Sigmoid colon (tissue), 6 donors: ENCODE measurements at regions not wholly inside any gene's neighbourhood (a gene's known extent, or its start where the extent isn't known, plus 50 kb on each side); places are given as distances from the start of the nearest gene placed in this dataset.

Experiments used
- DNase-seq: peaks from one replicate; pipeline ENCODE4 v3.0.0-alpha.2; 2019
- H3K27ac ChIP-seq, 4 donors: fragments of 200-600 bp; sonication (generic); one replicate each; pipeline ENCODE4 v1.5.1; 2016 to 2019; ENCODE audit warnings: mild to moderate bottlenecking in 1 of 4
- H3K27me3 ChIP-seq, 3 donors: fragments of 200-600 bp; sonication (generic); one replicate each; pipeline ENCODE4 v1.5.1; 2019; ENCODE audit warnings: mild to moderate bottlenecking in 1 of 3
- H3K36me3 ChIP-seq, 4 donors: fragments of 200-600 bp; sonication (generic); one replicate each; pipeline ENCODE4 v1.5.1; 2016 to 2019
- H3K4me1 ChIP-seq, 4 donors: fragments of 200-600 bp; sonication (generic); one replicate each; pipeline ENCODE4 v1.5.1; 2017 to 2019
- H3K4me3 ChIP-seq, 4 donors: fragments of 200-600 bp; sonication (generic); one replicate each; pipeline ENCODE4 v1.5.1; 2017 to 2019; ENCODE audit warnings: mild to moderate bottlenecking in 2 of 4, moderate library complexity in 1 of 4
- H3K9me3 ChIP-seq, 4 donors: fragments of 200-600 bp in 3 of 4; sonication (generic) in 3 of 4; one replicate each; pipeline versions ENCODE4 v1.5.1 to v1.6.1; 2013 to 2019
- CTCF ChIP-seq, 4 experiments: fragments of 450-650 bp in 3 of 4; fragments of 200-600 bp in 1 of 4; IDR thresholded peaks; one replicate each; pipeline ENCODE4 v1.5.1; 2016 to 2019; ENCODE audit warnings: antibody characterized with exemption in 4 of 4, mild to moderate bottlenecking in 3 of 4, moderate library complexity in 2 of 4
- EP300 ChIP-seq, 4 donors: sonication (generic); formaldehyde crosslinking; IDR thresholded peaks; one replicate each; pipeline ENCODE4 v1.6.1; 2017; ENCODE audit warnings: antibody characterized with exemption in 4 of 4
- POLR2A ChIP-seq, 2 donors: fragments of 450-650 bp; IDR thresholded peaks; one replicate each; pipeline ENCODE4 v1.6.1; 2016; ENCODE audit warnings: antibody characterized with exemption in 2 of 2, mild to moderate bottlenecking in 2 of 2, moderate library complexity in 2 of 2
- POLR2AphosphoS5 ChIP-seq, 4 donors: sonication (generic); formaldehyde crosslinking; IDR thresholded peaks; one replicate each; pipeline ENCODE4 v1.6.1; 2017; ENCODE audit warnings: antibody characterized with exemption in 4 of 4
- WGBS, 2 donors: extraction: QIAGEN DNeasy Blood & Tissue Kit; methylation state at CpG; one replicate each; pipeline ENCODE4 v1.1.7; 2013; 5-methylcytosine and 5-hydroxymethylcytosine counted together
- intact Hi-C: fragments of 100-400 bp; cut with DNase I; formaldehyde crosslinking; loops from one replicate; pipeline ENCODE4 v1.15.1; 2023
- donor health status: healthy with polysubstance abuse.
- donor health status: healthy.

- intact Hi-C loops: no loop called here
- Histone ChIP-seq H3K4me3 (no peak overlapping the region), H3K4me1 (no peaks in the 10 kb centered on the region), H3K9me3 (no peaks in the 10 kb centered on the region), H3K36me3 (no peaks in the 10 kb centered on the region), H3K27me3 (peaks cover 0 to 9% (median 0%) of the 10 kb centered on the region in 3 donors), H3K27ac (no peak overlapping the region)
- TF ChIP-seq POLR2AphosphoS5 (IDR thresholded peaks at IDR 0.05): no peak
- TF ChIP-seq POLR2A (IDR thresholded peaks at IDR 0.05): no peak
- TF ChIP-seq CTCF (IDR thresholded peaks at IDR 0.05): no peak
- TF ChIP-seq EP300 (IDR thresholded peaks at IDR 0.05): no peak
- no peak for DNase-seq
- WGBS, 2 donors: 91 to 94% methylated on average over 1 of the region's 1 CpG
Observed at GRCh38 chr5:50953290-50953689, 286.9 kb downstream of the PARP8 start.

DNA sequence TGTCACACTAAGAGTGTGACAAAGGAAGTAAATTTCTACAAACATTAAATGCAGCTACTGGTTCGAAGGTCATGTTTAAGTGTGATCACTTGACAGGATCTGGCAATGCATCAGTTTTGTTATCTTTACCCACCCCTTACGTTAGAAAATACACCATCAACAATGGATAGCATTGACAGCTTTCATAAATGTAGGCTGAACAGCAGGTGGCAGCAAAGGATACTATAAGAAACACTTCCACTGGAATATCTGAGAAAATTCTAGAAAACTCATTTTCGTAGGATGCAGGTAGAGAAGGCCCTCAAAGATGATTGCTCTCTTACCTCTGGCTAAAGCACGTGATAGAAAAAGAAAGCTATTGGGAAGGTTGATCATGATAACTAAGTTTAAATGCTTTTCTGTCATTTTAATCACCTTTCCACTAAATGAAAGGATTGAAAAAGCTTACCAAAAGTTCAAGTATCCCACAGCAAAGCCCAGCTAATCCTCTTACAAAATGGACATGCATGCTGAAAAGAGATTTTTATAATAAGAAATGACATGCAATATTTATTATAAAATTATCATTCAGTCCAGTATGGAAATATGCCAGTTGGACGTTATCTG lies 292.5 kb downstream of the PARP8 start:
- Histone ChIP-seq H3K27ac (no peak overlapping the region), H3K36me3 (no peaks in the 10 kb centered on the region), H3K4me1 (peaks cover 0 to 6% (median 4%) of the 10 kb centered on the region in 4 donors), H3K27me3 (peaks cover 0 to 37% (median 0%) of the 10 kb centered on the region in 3 donors), H3K9me3 (no peaks in the 10 kb centered on the region), H3K4me3 (no peak overlapping the region)
- DNase-seq: no peak
- WGBS, 2 donors: 17 to 33% methylated on average over 5 of the region's 5 CpGs
- intact Hi-C loops: no loop called here
- no peak for TF ChIP-seq EP300 (IDR thresholded peaks at IDR 0.05)
- TF ChIP-seq CTCF (IDR thresholded peaks at IDR 0.05): peak in 3 of 4 experiments; percentile 33 to 50 (median 34)

DNA sequence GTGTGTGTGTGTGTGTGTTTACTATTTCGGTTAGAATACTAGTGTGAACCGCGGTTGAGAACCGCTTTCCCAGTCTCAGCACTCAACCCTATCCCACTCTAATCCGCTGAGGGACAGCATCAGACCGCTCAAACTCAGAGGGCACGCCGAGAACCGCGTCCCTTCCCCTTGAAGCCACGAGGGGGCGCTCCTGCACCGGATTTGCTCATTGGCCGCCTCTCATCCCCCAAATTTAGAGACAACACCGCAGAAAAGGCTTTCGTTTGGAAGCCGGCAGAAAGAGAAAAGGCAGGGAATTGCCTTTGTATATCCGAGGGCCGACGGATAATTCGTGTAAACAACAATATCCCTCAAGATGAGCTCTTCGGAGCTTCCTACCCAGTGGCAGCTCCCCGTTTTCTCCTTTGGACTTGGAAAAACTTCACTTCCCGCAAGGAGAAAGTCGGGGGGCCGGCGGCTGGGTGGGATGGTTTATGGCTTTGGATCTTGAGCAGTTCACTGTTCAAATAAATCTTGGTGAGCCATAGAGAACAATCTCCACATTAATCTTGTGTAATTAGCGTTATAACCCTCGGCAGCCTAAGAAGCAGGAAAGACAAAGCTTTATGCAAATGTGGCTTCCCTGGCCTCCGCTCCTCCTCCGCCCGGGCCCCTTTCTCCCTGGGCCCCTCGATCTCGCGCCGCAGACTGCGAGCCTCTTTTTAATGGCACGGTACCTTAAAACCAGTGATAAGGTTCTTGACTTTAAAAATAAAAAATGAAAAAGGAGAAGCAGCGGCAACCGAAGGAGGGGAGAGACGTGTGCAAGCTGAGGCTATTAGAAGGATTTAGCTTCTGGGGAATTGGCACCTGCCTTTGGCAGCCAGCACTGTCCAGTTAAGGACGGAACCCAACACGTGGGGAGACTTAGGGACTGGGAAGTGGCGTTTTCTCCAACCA lies 296.8 kb downstream of the PARP8 start:
- H3K4me1 ChIP-seq: peaks cover 0 to 19% (median 12%) of the 10 kb centered on the region in 4 donors
- intact Hi-C loops: loop anchor here (2.0 to 10.0 kb wide), 3 partner anchors 422 to 1694 kb away; partner anchors contain the start of gene ISL1
- WGBS, 2 donors: 1% methylated on average over 44 of the region's 44 CpGs
- peak; percentile 83 for DNase-seq
- H3K27ac ChIP-seq: peak overlapping the region in 1 of 4 donors; percentile 36
- H3K4me3 ChIP-seq: peak overlapping the region; percentile 30 to 52 (median 46)
- H3K36me3 ChIP-seq: no peaks in the 10 kb centered on the region
- TF ChIP-seq CTCF (IDR thresholded peaks at IDR 0.05) (peak; percentile 70 to 88 (median 84)), EP300 (IDR thresholded peaks at IDR 0.05) (no peak)
- H3K27me3 ChIP-seq: peaks cover 12 to 71% (median 19%) of the 10 kb centered on the region in 3 donors
- no peaks in the 10 kb centered on the region for H3K9me3 ChIP-seq

- no peaks in the 10 kb centered on the region for H3K36me3 ChIP-seq
- WGBS, 2 donors: 11 to 13% methylated on average over 33 of the region's 33 CpGs
- peaks cover 14 to 80% (median 29%) of the 10 kb centered on the region in 3 donors for H3K27me3 ChIP-seq
- TF ChIP-seq POLR2A (IDR thresholded peaks at IDR 0.05) (no peak), CTCF (IDR thresholded peaks at IDR 0.05) (no peak), EP300 (IDR thresholded peaks at IDR 0.05) (no peak), POLR2AphosphoS5 (IDR thresholded peaks at IDR 0.05) (no peak)
- H3K4me1 ChIP-seq: peaks cover 0 to 28% (median 15%) of the 10 kb centered on the region in 4 donors
- H3K4me3 ChIP-seq: peak overlapping the region; percentile 30 to 52 (median 46)
- no peak for DNase-seq
- no peaks in the 10 kb centered on the region for H3K9me3 ChIP-seq
- intact Hi-C loops: loop anchor here (2.0 to 10.0 kb wide), 3 partner anchors 421 to 1693 kb away; partner anchors contain the start of gene ISL1
- no peak overlapping the region for H3K27ac ChIP-seq
Observed at GRCh38 chr5:50963971-50964745, 297.7 kb downstream of the PARP8 start.
